ENCODE measurements at regions not wholly inside any gene's neighbourhood (a gene's known extent, or its start where the extent isn't known, plus 50 kb on each side); places are given as distances from the start of the nearest gene placed in this dataset.

GRCh38 chr6:88367248-88367647, 201.1 kb upstream of the CNR1 start:
- TF ChIP-seq POLR2A (IDR thresholded peaks at IDR 0.05) = no peak
- TF ChIP-seq, protein P1, sequence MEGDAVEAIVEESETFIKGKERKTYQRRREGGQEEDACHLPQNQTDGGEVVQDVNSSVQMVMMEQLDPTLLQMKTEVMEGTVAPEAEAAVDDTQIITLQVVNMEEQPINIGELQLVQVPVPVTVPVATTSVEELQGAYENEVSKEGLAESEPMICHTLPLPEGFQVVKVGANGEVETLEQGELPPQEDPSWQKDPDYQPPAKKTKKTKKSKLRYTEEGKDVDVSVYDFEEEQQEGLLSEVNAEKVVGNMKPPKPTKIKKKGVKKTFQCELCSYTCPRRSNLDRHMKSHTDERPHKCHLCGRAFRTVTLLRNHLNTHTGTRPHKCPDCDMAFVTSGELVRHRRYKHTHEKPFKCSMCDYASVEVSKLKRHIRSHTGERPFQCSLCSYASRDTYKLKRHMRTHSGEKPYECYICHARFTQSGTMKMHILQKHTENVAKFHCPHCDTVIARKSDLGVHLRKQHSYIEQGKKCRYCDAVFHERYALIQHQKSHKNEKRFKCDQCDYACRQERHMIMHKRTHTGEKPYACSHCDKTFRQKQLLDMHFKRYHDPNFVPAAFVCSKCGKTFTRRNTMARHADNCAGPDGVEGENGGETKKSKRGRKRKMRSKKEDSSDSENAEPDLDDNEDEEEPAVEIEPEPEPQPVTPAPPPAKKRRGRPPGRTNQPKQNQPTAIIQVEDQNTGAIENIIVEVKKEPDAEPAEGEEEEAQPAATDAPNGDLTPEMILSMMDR (IDR thresholded peaks at IDR 0.05) = no peak

All from Peyer's patch (tissue), 4 donors.